ENCODE measurements at regions not wholly inside any gene's neighbourhood (a gene's known extent, or its start where the extent isn't known, plus 50 kb on each side); places are given as distances from the start of the nearest gene placed in this dataset.
"Not testable (repeated sequence)": the region's sequence is repeated elsewhere in the genome, so short reads cannot be mapped to it uniquely, and the experiment has no call there.

GRCh38 chr18:49692906-49693716 lies 120.2 kb downstream of the ACAA2 start:
- Histone ChIP-seq H3K4me1 (peaks cover 0 to 5% of the 10 kb centered on the region in 2 donors), H3K36me3 (no peaks in the 10 kb centered on the region), H3K27ac (no peak overlapping the region), H3K27me3 (no peaks in the 10 kb centered on the region), H3K9me3 (no peaks in the 10 kb centered on the region), H3K4me3 (no peak overlapping the region)
- no peak for DNase-seq (ENCODE audit: low spot score)
- no peak for TF ChIP-seq CTCF (IDR thresholded peaks at IDR 0.05)

GRCh38 chr18:49691177-49691608 lies 122.1 kb downstream of the ACAA2 start:
- Histone ChIP-seq H3K27me3 (no peaks in the 10 kb centered on the region), H3K4me1 (no peaks in the 10 kb centered on the region), H3K4me3 (no peak overlapping the region), H3K27ac (no peak overlapping the region), H3K36me3 (no peaks in the 10 kb centered on the region), H3K9me3 (no peaks in the 10 kb centered on the region)
- no peak for DNase-seq (ENCODE audit: low spot score)
- no peak for TF ChIP-seq CTCF (IDR thresholded peaks at IDR 0.05)

GRCh38 chr18:49690312-49690711 lies 123.0 kb downstream of the ACAA2 start:
- Histone ChIP-seq H3K4me3 (no peak overlapping the region), H3K27ac (no peak overlapping the region), H3K4me1 (no peaks in the 10 kb centered on the region), H3K27me3 (no peaks in the 10 kb centered on the region), H3K9me3 (no peaks in the 10 kb centered on the region), H3K36me3 (no peaks in the 10 kb centered on the region)
- DNase-seq (ENCODE audit: low spot score): no peak
- TF ChIP-seq CTCF (IDR thresholded peaks at IDR 0.05): no peak

- H3K4me3 ChIP-seq: no peak overlapping the region
- no peak overlapping the region for H3K27ac ChIP-seq
- no peaks in the 10 kb centered on the region for H3K9me3 ChIP-seq
- no peaks in the 10 kb centered on the region for H3K36me3 ChIP-seq
- H3K27me3 ChIP-seq: no peaks in the 10 kb centered on the region
- no peak for DNase-seq (ENCODE audit: low spot score)
- no peaks in the 10 kb centered on the region for H3K4me1 ChIP-seq
- no peak for TF ChIP-seq CTCF (IDR thresholded peaks at IDR 0.05)
Observed at GRCh38 chr18:49685231-49685942, 123.5 kb downstream of the LIPG start.

- H3K4me1 ChIP-seq; H3K4me3 ChIP-seq; H3K27me3 ChIP-seq; H3K36me3 ChIP-seq; H3K27ac ChIP-seq; DNase-seq (ENCODE audit: low spot score); H3K9me3 ChIP-seq: not testable (repeated sequence)
Observed at GRCh38 chr18:49682803-49683190, 120.9 kb downstream of the LIPG start.

GRCh38 chr18:49682173-49682802 lies 120.4 kb downstream of the LIPG start:
- no peaks in the 10 kb centered on the region for H3K27me3 ChIP-seq
- no peak overlapping the region for H3K27ac ChIP-seq
- no peak for TF ChIP-seq CTCF (IDR thresholded peaks at IDR 0.05)
- no peaks in the 10 kb centered on the region for H3K9me3 ChIP-seq
- no peaks in the 10 kb centered on the region for H3K36me3 ChIP-seq
- no peaks in the 10 kb centered on the region for H3K4me1 ChIP-seq
- DNase-seq (ENCODE audit: low spot score): no peak
- H3K4me3 ChIP-seq: no peak overlapping the region

Data from right atrium auricular region (tissue), 2 donors.